SU-DHL-6 (cell line): ENCODE measurements at regions not wholly inside any gene's neighbourhood (a gene's known extent, or its start where the extent isn't known, plus 50 kb on each side); places are given as distances from the start of the nearest gene placed in this dataset.

ENCODE experiments used
- EZH2phosphoT487 ChIP-seq: fragments of 200-600 bp; sonication (generic), shearing (Covaris generic); conservative IDR thresholded peaks from 2 replicates; pipeline ENCODE4 v1.6.1; 2018; ENCODE audit warnings: mild to moderate bottlenecking, antibody characterized with exemption, low read length, moderate library complexity, mixed read lengths
- TF ChIP-seq, protein P1 (sequence below): fragments of 200-600 bp; sonication (generic); IDR thresholded peaks from one replicate; pipeline ENCODE4 v1.5.1; 2017; ENCODE audit warnings: antibody characterized with exemption, mild to moderate bottlenecking, low read length, moderate library complexity; ENCODE audit not compliant: insufficient read depth, poor library complexity, severe bottlenecking

DNA sequence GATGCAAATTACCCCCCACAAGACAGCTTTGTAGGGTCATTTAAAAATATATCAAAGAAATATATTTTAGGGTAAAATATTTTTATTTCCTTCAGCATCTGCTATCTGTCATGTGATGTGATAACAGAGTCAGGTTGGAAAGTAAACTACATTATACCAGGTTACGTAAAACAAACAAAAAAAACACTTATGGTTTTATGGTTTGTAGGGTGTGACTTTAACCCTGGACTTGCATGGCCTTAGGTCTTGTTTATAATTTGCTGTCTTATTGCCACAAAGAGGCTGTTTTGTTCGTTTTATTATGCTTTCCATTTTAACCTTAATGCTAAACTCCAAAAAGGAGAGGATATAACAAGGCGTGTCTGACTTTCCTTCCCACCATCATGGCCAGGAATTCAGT, 244.5 kb upstream of the MME start:
- TF ChIP-seq, protein P1, sequence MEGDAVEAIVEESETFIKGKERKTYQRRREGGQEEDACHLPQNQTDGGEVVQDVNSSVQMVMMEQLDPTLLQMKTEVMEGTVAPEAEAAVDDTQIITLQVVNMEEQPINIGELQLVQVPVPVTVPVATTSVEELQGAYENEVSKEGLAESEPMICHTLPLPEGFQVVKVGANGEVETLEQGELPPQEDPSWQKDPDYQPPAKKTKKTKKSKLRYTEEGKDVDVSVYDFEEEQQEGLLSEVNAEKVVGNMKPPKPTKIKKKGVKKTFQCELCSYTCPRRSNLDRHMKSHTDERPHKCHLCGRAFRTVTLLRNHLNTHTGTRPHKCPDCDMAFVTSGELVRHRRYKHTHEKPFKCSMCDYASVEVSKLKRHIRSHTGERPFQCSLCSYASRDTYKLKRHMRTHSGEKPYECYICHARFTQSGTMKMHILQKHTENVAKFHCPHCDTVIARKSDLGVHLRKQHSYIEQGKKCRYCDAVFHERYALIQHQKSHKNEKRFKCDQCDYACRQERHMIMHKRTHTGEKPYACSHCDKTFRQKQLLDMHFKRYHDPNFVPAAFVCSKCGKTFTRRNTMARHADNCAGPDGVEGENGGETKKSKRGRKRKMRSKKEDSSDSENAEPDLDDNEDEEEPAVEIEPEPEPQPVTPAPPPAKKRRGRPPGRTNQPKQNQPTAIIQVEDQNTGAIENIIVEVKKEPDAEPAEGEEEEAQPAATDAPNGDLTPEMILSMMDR: no peak
- no peak for TF ChIP-seq EZH2phosphoT487
